ENCODE measurements at regions not wholly inside any gene's neighbourhood (a gene's known extent, or its start where the extent isn't known, plus 50 kb on each side); places are given as distances from the start of the nearest gene placed in this dataset.
A peak's percentile ranks its signal among the peaks of the same experiment; 100 is the strongest.

- TF ChIP-seq CUX1 (CRISPR knock-in tag; IDR thresholded peaks at IDR 0.05) (no peak), ZFPM2 (CRISPR knock-in tag; IDR thresholded peaks at IDR 0.05) (no peak), NFIC (IDR thresholded peaks at IDR 0.05) (peak; percentile 55), EWSR1 (IDR thresholded peaks at IDR 0.05; ENCODE audit: borderline replicate concordance, low read depth, partially characterized antibody) (no peak), TEAD4 (IDR thresholded peaks at IDR 0.05; ENCODE audit: low read length) (peak; percentile 72), TEAD4 (CRISPR knock-in tag; IDR thresholded peaks at IDR 0.05; ENCODE audit: borderline replicate concordance) (no peak), ZNF79 (CRISPR knock-in tag; IDR thresholded peaks at IDR 0.05; ENCODE audit: low read depth) (no peak), GMEB1 (CRISPR knock-in tag; IDR thresholded peaks at IDR 0.05) (no peak), NCOR1 (IDR thresholded peaks at IDR 0.05) (peak; percentile 60), TAL1 (IDR thresholded peaks at IDR 0.05) (peak; percentile 75), ZZZ3 (IDR thresholded peaks at IDR 0.05) (no peak), EP400 (IDR thresholded peaks at IDR 0.05) (no peak), ZNF280A (IDR thresholded peaks at IDR 0.05; ENCODE audit: low read depth, partially characterized antibody) (no peak), MAFF (IDR thresholded peaks at IDR 0.05; ENCODE audit: low read length) (no peak)
Observed at GRCh38 chr4:171626554-171626953, 186.7 kb upstream of the GALNTL6 start (continued).

All from K562 (cell line).